SK-N-MC (cell line): ENCODE measurements at regions not wholly inside any gene's neighbourhood (a gene's known extent, or its start where the extent isn't known, plus 50 kb on each side); places are given as distances from the start of the nearest gene placed in this dataset.

Experiments used
- DNase-seq: peaks from one replicate; pipeline ENCODE4 v3.0.0-alpha.2; 2011; ENCODE audit warnings: low read depth, low spot score
- H3K27ac ChIP-seq: fragments of 200-600 bp; sonication (generic); 2 replicates; pipeline ENCODE4 v1.5.1; 2016; ENCODE audit warnings: mixed run types
- H3K36me3 ChIP-seq: fragments of 200-600 bp; sonication (generic); 2 replicates; pipeline ENCODE4 v1.6.1; 2017; ENCODE audit warnings: antibody characterized with exemption, low read length, mixed read lengths; ENCODE audit not compliant: insufficient read depth
- H3K4me3 ChIP-seq: fragments of 200-600 bp; sonication (generic); 2 replicates; pipeline ENCODE4 v1.5.1; 2016
- H3K9ac ChIP-seq: fragments of 200-600 bp; sonication (generic); 2 replicates; pipeline ENCODE4 v1.8.0; 2017; ENCODE audit warnings: mixed run types, mixed read lengths; ENCODE audit not compliant: insufficient read length
- H3K9me3 ChIP-seq: fragments of 200-600 bp; sonication (generic); 2 replicates; pipeline ENCODE4 v1.6.1; 2017; ENCODE audit warnings: low read depth, mild to moderate bottlenecking, antibody characterized with exemption, low read length, moderate library complexity, mixed read lengths
- EZH2 ChIP-seq: fragments of 200-600 bp; sonication (generic); IDR thresholded peaks from one replicate; pipeline ENCODE4 v1.6.1; 2017; ENCODE audit warnings: antibody characterized with exemption
- FOXP2 ChIP-seq: optimal IDR thresholded peaks from 2 replicates; pipeline ENCODE3; 2011; ENCODE audit warnings: mild to moderate bottlenecking, moderate library complexity; ENCODE audit not compliant: insufficient read depth; ENCODE audit errors: extremely low read length, control extremely low read depth
- POLR2AphosphoS5 ChIP-seq: IDR thresholded peaks from 2 replicates; pipeline ENCODE4 v1.6.1; 2012; ENCODE audit warnings: mild to moderate bottlenecking, low read depth, low read length, borderline replicate concordance

GRCh38 chr6:97656706-97657350 is 373.8 kb upstream of the MMS22L start:
- Histone ChIP-seq H3K27ac (peak overlapping the region; percentile 96), H3K9ac (no peak overlapping the region), H3K36me3 (peaks cover 13% of the 10 kb centered on the region; the same call in 1 of the 2 replicates), H3K4me3 (no peak overlapping the region), H3K9me3 (no peaks in the 10 kb centered on the region)
- TF ChIP-seq POLR2AphosphoS5: no peak
- no peak for TF ChIP-seq FOXP2
- TF ChIP-seq EZH2: no peak
- DNase-seq: no peak

- no peak overlapping the region for H3K4me3 ChIP-seq
- no peak for TF ChIP-seq EZH2
- no peak for TF ChIP-seq POLR2AphosphoS5
- TF ChIP-seq FOXP2: no peak
- no peak for DNase-seq
Measured at GRCh38 chr6:97658090-97658489, 375.1 kb upstream of the MMS22L start.

GRCh38 chr6:97663252-97663651 is 380.2 kb upstream of the MMS22L start:
- no peaks in the 10 kb centered on the region for H3K9me3 ChIP-seq
- no peak overlapping the region for H3K9ac ChIP-seq
- peaks cover 4% of the 10 kb centered on the region; the same call in 1 of the 2 replicates for H3K36me3 ChIP-seq
- no peak overlapping the region for H3K4me3 ChIP-seq
- no peak overlapping the region for H3K27ac ChIP-seq
- DNase-seq: no peak
- TF ChIP-seq FOXP2 (no peak), EZH2 (no peak), POLR2AphosphoS5 (no peak)

More at GRCh38 chr6:97658090-97658489, 375.1 kb upstream of the MMS22L start:
- Histone ChIP-seq H3K36me3 (peaks cover 13% of the 10 kb centered on the region; the same call in 1 of the 2 replicates), H3K9ac (no peak overlapping the region), H3K9me3 (no peaks in the 10 kb centered on the region), H3K27ac (no peak overlapping the region)

GRCh38 chr6:97665446-97665845 is 382.4 kb upstream of the MMS22L start:
- no peak overlapping the region for H3K27ac ChIP-seq
- H3K4me3 ChIP-seq: no peak overlapping the region
- no peaks in the 10 kb centered on the region for H3K36me3 ChIP-seq
- TF ChIP-seq FOXP2 (no peak), EZH2 (no peak), POLR2AphosphoS5 (no peak)
- H3K9ac ChIP-seq: no peak overlapping the region
- no peak for DNase-seq
- 0 out of 2 replicates have a peak, but pooled peaks cover 2% of the 10 kb centered on the region for H3K9me3 ChIP-seq

GRCh38 chr6:97666889-97667288 is 383.9 kb upstream of the MMS22L start:
- DNase-seq: no peak
- Histone ChIP-seq H3K36me3 (no peaks in the 10 kb centered on the region), H3K9ac (no peak overlapping the region), H3K4me3 (no peak overlapping the region), H3K27ac (no peak overlapping the region), H3K9me3 (0 out of 2 replicates have a peak, but pooled peaks cover 2% of the 10 kb centered on the region)
- TF ChIP-seq EZH2: no peak
- no peak for TF ChIP-seq FOXP2
- TF ChIP-seq POLR2AphosphoS5: no peak

- DNase-seq: no peak
- Histone ChIP-seq H3K9ac (no peak overlapping the region), H3K27ac (0 out of 2 replicates have a peak overlapping the region, but pooled peaks have one; percentile 35), H3K36me3 (no peaks in the 10 kb centered on the region), H3K4me3 (no peak overlapping the region), H3K9me3 (0 out of 2 replicates have a peak, but pooled peaks cover 2% of the 10 kb centered on the region)
- TF ChIP-seq EZH2 (no peak), POLR2AphosphoS5 (no peak), FOXP2 (no peak)
Measured at GRCh38 chr6:97668716-97669115, 385.7 kb upstream of the MMS22L start.

GRCh38 chr6:97669191-97670031 is 386.4 kb upstream of the MMS22L start:
- TF ChIP-seq POLR2AphosphoS5 (no peak), EZH2 (no peak), FOXP2 (no peak)
- Histone ChIP-seq H3K36me3 (no peaks in the 10 kb centered on the region), H3K27ac (no peak overlapping the region), H3K9me3 (0 out of 2 replicates have a peak, but pooled peaks cover 2% of the 10 kb centered on the region), H3K4me3 (no peak overlapping the region), H3K9ac (no peak overlapping the region)
- DNase-seq: no peak

- no peak overlapping the region for H3K9ac ChIP-seq
- no peaks in the 10 kb centered on the region for H3K9me3 ChIP-seq
- no peak overlapping the region for H3K27ac ChIP-seq
- no peak for DNase-seq
- H3K36me3 ChIP-seq: no peaks in the 10 kb centered on the region
- no peak for TF ChIP-seq FOXP2
- TF ChIP-seq POLR2AphosphoS5: no peak
- TF ChIP-seq EZH2: no peak
- no peak overlapping the region for H3K4me3 ChIP-seq
Measured at GRCh38 chr6:97674802-97675201, 391.8 kb upstream of the MMS22L start.
